ENCODE measurements at regions not wholly inside any gene's neighbourhood (a gene's known extent, or its start where the extent isn't known, plus 50 kb on each side); places are given as distances from the start of the nearest gene placed in this dataset.

DNA sequence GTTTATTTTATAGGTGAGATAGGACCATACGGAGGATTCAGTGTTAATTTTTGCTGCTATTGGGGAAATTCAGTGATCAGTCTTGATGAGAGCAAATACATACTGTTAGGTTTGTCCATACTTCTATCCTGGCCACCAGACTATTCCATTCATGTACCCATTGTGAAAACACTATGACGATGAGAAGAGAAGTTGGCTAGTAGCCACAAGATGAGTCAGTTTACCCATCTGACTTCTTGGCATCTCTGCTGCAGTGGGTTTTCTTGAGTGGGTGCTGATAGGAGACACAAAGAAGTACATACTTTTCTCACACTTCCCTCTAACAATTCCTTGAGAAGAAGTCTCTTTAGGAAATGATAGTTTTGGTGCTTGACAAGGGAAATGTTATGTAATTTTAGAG is 133.1 kb downstream of the TFPI2 start:
- no peak for TF ChIP-seq POLR2AphosphoS5 (IDR thresholded peaks at IDR 0.05; ENCODE audit: low read depth, low read length)
- TF ChIP-seq POLR2A (IDR thresholded peaks at IDR 0.05; ENCODE audit: low read depth, low read length): no peak
- TF ChIP-seq PAX5 (IDR thresholded peaks at IDR 0.05; ENCODE audit: insufficient read depth, low read length, severe bottlenecking): no peak

Data from GM12891 (cell line).